Skeletal muscle satellite cell (primary cell): ENCODE measurements at regions not wholly inside any gene's neighbourhood (a gene's known extent, or its start where the extent isn't known, plus 50 kb on each side); places are given as distances from the start of the nearest gene placed in this dataset.
"Not testable (repeated sequence)": the region's sequence is repeated elsewhere in the genome, so short reads cannot be mapped to it uniquely, and the experiment has no call there.

Source experiments
- H3K27me3 ChIP-seq: 2 replicates; pipeline ENCODE4 v1.7.0; 2013; ENCODE audit warnings: low read length; ENCODE audit not compliant: control insufficient read depth, insufficient read depth
- H3K36me3 ChIP-seq: 2 replicates; pipeline ENCODE4 v1.7.0; 2013; ENCODE audit warnings: mild to moderate bottlenecking, control low read depth, low read length; ENCODE audit not compliant: insufficient read depth
- H3K4me1 ChIP-seq: 2 replicates; pipeline ENCODE4 v1.7.0; 2013; ENCODE audit warnings: low read length; ENCODE audit not compliant: control insufficient read depth, insufficient read depth
- H3K4me2 ChIP-seq: 2 replicates; pipeline ENCODE4 v1.7.0; 2013; ENCODE audit warnings: mild to moderate bottlenecking, low read length
- H3K4me3 ChIP-seq: 2 replicates; pipeline ENCODE4 v1.7.0; 2013; ENCODE audit warnings: low read length
- H3K9ac ChIP-seq: 2 replicates; pipeline ENCODE4 v1.7.0; 2013; ENCODE audit warnings: mild to moderate bottlenecking, low read depth, low read length, moderate library complexity
- H3K9me3 ChIP-seq: replicated peaks from 2 replicates; pipeline ENCODE4 v1.7.0; 2013; ENCODE audit warnings: mild to moderate bottlenecking, control low read depth, low read length

DNA sequence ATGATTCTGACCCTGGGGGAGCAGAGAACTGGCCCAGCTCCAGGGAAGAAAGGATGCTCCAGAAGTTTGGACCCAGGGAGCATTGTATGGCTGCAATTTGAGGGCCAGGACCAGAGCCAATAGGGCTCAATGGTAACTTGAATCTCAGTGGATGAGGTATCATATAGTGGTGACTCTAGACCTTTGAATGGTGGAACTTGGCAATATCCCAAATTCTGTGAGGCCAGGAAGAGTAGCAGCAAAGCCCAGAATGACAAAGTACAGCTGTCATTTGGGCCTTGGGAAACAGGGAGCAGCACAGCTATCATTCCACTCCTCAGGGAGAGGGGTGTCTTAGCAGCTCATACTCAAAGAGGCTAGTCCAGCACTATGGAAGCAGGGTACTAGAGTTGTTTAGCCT is 332.9 kb upstream of the RBMS1 start:
- Histone ChIP-seq H3K4me1 (no peaks in the 10 kb centered on the region), H3K36me3 (no peaks in the 10 kb centered on the region), H3K4me3 (no peak overlapping the region), H3K9ac (no peak overlapping the region), H3K9me3 (peaks cover 14% of the 10 kb centered on the region), H3K27me3 (no peaks in the 10 kb centered on the region), H3K4me2 (no peak overlapping the region)

DNA sequence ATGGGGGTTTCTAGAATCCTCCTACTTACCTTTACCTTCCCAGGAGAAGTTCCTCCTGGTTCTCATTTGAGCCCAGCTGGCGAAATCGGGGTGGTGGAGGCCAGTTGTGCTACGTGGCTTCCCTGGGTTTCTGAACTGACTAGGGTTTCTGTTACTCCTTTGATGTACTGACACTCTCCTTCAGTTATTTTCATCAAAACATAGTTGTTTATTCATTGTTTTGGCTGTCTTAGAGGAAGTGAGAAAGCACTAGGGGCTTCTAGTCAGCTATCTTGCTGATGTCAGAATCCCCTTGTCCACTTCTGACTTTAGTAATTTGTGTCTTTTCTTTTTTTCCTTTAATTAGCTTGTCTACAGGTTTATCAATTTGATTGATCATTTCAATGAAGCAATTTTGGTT is 332.2 kb upstream of the TANK start:
- Histone ChIP-seq H3K36me3 (no peaks in the 10 kb centered on the region), H3K27me3 (no peaks in the 10 kb centered on the region), H3K4me1 (no peaks in the 10 kb centered on the region), H3K9ac (no peak overlapping the region), H3K4me3 (no peak overlapping the region), H3K4me2 (no peak overlapping the region), H3K9me3 (peaks cover 14% of the 10 kb centered on the region)

DNA sequence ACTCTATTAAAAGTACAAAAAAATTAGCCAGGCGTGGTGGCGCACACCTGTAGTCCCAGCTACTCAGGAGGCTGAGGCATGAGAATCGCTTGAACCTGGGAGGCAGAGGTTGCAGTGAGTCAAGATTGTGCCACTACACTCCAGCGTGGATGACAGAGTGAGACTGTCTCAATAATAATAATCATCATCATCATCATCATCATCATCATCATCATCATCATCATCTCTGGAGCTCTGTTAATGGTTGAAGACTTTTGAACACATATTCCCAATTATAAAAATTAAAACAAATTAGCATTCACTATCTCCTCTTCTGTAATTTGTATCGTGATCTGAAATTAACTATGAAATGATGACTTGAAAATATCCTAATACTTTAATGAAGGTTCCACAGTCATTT is 327.8 kb upstream of the TANK start:
- peaks cover 13% of the 10 kb centered on the region for H3K4me1 ChIP-seq
- H3K9ac ChIP-seq, H3K4me2 ChIP-seq, H3K36me3 ChIP-seq, H3K9me3 ChIP-seq, H3K27me3 ChIP-seq, H3K4me3 ChIP-seq: not testable (repeated sequence)

DNA sequence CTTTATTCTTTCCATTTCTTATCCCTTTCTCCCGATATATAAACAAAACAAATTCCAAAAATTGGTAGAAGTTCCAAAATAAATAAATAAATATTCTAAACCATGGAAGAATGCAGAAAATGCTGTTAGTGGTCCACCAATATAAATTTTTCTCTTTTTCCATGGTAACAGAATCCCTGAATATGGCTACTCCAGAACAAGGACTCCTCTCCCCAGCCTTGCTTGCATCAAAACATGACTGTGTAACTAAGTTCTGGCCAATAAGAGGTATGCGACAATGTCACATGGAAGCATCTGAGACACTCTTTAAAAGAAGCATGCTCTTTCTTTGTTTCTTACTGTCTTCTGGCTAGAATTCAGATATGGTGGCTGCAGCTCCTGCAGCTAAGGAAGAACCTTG is 325.1 kb upstream of the TANK start:
- no peak overlapping the region for H3K9ac ChIP-seq
- H3K36me3 ChIP-seq: no peaks in the 10 kb centered on the region
- H3K9me3 ChIP-seq: no peaks in the 10 kb centered on the region
- H3K4me1 ChIP-seq: peaks cover 16% of the 10 kb centered on the region
- no peak overlapping the region for H3K4me2 ChIP-seq
- no peaks in the 10 kb centered on the region for H3K27me3 ChIP-seq
- no peak overlapping the region for H3K4me3 ChIP-seq

DNA sequence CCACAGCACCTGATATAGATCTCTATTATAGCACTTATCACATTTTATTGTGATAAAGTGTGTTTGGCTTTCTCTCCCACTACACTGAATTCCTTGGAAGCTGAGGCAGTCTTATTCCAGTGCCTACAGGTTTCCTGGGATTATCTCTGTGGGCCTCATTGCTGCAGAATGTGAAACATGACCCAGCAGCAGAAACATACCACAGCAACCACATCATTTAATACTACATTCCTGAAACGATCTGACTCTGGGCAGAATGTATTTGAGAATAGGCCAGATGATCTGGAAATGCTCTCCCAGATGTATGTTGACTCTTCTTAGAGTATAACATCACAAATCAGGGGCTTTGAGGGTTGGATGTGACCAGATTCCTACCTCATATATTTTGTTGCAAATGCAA is 323.5 kb upstream of the TANK start:
- H3K27me3 ChIP-seq: no peaks in the 10 kb centered on the region
- no peak overlapping the region for H3K4me3 ChIP-seq
- no peaks in the 10 kb centered on the region for H3K9me3 ChIP-seq
- peak overlapping the region; percentile 23 for H3K9ac ChIP-seq
- no peaks in the 10 kb centered on the region for H3K36me3 ChIP-seq
- H3K4me2 ChIP-seq: peak overlapping the region; percentile 3
- H3K4me1 ChIP-seq: peaks cover 16% of the 10 kb centered on the region

DNA sequence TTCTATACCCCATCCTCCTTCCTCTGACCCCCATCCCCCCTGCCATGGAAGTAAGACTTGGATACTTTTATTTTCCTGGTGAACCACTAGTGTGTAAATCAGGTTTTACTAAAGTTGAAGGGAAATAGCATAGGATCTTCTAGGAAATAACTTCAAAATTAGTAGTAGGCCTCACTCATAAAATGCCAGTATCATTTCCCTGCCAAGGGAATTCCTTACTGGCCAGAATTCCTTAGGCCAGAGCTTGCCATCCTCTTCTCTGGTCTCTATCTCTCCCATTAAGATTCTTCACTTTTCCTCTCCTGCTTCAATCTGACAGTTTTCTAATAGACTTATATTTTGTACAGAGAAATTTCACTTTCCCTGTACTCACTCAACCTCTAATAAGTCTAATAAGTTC is 322.8 kb upstream of the TANK start:
- peak overlapping the region; percentile 23 for H3K9ac ChIP-seq
- peaks cover 16% of the 10 kb centered on the region for H3K4me1 ChIP-seq
- H3K9me3 ChIP-seq: no peaks in the 10 kb centered on the region
- no peaks in the 10 kb centered on the region for H3K36me3 ChIP-seq
- H3K4me2 ChIP-seq: no peak overlapping the region
- no peaks in the 10 kb centered on the region for H3K27me3 ChIP-seq
- H3K4me3 ChIP-seq: no peak overlapping the region

DNA sequence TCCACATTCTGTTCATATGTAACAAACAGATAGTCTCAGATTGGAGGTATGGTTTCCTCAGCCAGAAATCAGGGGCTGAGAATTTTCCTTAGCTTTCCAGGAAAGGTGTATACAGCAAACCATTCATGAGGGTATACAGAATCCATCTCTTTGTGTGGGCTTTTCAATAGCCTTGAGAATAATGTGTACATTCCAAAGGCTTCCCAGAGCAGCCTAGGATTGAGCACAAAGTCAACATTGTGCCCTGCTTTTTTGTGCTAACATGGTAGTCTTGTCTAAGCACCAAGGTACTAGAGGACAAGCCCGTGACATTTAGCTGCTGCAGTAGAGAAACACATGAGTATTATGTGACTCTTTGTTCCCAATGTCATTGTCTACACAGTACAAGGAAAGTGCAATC is 322.1 kb upstream of the TANK start:
- no peak overlapping the region for H3K9ac ChIP-seq
- no peak overlapping the region for H3K4me3 ChIP-seq
- peaks cover 16% of the 10 kb centered on the region for H3K4me1 ChIP-seq
- no peaks in the 10 kb centered on the region for H3K9me3 ChIP-seq
- no peaks in the 10 kb centered on the region for H3K27me3 ChIP-seq
- no peaks in the 10 kb centered on the region for H3K36me3 ChIP-seq
- H3K4me2 ChIP-seq: no peak overlapping the region

DNA sequence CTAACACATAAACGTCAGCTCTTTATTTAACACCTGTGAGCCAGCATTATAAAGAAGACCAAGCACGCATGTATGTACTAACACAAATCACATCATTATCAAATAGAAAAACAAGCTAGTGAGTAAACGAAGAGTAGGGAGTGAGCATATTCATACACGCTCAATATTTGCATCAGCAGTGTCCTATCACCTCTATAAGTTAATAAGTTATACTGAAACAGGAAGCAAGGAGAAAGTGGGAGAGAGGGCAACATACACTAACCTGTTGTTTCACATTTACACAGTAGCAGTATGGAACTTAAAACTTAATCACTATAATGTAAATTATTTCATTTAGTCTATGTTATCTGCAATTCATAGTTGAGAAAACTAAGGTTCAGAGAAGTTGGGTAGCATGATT is 321.5 kb upstream of the TANK start:
- H3K4me1 ChIP-seq: peaks cover 16% of the 10 kb centered on the region
- H3K36me3 ChIP-seq: no peaks in the 10 kb centered on the region
- H3K9ac ChIP-seq: no peak overlapping the region
- H3K4me2 ChIP-seq: no peak overlapping the region
- H3K4me3 ChIP-seq: no peak overlapping the region
- H3K27me3 ChIP-seq: no peaks in the 10 kb centered on the region
- no peaks in the 10 kb centered on the region for H3K9me3 ChIP-seq

DNA sequence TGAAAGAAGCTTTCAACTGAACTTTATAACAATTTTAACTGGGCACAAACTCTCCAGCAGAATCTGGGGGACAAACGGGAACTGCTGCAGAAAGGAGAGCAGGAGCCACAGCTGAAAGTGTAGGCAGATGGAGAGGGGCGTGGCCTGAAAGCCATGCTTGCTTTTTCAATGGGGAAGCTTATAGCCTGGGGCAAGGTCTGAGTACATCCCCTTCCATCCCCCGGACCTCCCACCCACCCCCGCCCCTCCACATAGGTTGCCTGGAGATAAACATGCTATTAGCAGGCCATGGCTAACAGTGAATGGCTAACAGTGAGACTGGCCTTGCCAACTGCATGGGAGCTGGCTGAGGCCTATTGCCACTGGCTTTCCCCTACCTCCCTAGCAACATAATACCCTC is 317.9 kb upstream of the TANK start:
- no peak overlapping the region for H3K4me3 ChIP-seq
- peaks cover 4% of the 10 kb centered on the region for H3K4me1 ChIP-seq
- H3K4me2 ChIP-seq: no peak overlapping the region
- no peak overlapping the region for H3K9ac ChIP-seq
- H3K9me3 ChIP-seq: no peaks in the 10 kb centered on the region
- H3K27me3 ChIP-seq: no peaks in the 10 kb centered on the region
- no peaks in the 10 kb centered on the region for H3K36me3 ChIP-seq

DNA sequence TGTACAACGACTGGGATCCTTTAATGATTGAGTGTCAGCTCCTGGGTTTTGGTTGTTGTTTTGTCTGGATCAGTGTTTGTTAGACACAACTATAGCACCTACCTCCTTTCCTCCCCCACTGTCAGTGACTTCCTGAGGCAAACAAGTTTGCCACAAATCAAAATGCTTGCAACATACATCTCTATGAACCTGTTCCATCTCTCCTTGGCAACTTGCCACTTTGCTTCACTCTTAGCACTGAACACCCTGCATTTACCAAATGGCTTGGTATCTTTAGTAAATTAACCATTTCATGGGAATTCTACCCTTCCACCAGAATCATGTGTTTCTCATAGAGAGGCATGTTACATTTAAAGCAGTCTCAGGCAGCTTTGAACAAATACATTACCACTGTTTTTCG is 301.1 kb upstream of the TANK start:
- Histone ChIP-seq H3K4me2 (no peak overlapping the region), H3K36me3 (no peaks in the 10 kb centered on the region), H3K9me3 (no peaks in the 10 kb centered on the region), H3K9ac (no peak overlapping the region), H3K4me1 (no peaks in the 10 kb centered on the region), H3K4me3 (no peak overlapping the region), H3K27me3 (no peaks in the 10 kb centered on the region)

DNA sequence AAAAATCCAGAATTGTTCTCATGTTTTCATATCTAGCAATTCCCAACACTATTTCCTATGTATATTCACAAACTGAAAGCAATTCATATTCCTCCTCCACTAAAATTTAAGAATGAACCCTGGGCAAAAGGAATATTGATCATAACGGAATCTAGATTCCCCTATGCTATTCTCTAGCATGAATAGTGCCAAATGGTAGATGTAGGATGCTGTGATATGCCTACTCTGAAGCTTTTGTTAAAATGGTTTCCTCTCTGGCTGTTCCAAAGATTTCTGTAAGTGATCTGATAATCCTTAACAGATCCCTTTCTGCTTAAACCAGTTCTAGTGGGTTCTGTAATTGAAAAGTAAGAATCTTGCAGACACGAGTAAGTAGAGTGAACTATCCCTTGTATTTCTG is 298.0 kb upstream of the TANK start:
- Histone ChIP-seq H3K9ac (no peak overlapping the region), H3K4me3 (no peak overlapping the region), H3K9me3 (no peaks in the 10 kb centered on the region), H3K36me3 (no peaks in the 10 kb centered on the region), H3K4me2 (no peak overlapping the region), H3K27me3 (no peaks in the 10 kb centered on the region), H3K4me1 (no peaks in the 10 kb centered on the region)

DNA sequence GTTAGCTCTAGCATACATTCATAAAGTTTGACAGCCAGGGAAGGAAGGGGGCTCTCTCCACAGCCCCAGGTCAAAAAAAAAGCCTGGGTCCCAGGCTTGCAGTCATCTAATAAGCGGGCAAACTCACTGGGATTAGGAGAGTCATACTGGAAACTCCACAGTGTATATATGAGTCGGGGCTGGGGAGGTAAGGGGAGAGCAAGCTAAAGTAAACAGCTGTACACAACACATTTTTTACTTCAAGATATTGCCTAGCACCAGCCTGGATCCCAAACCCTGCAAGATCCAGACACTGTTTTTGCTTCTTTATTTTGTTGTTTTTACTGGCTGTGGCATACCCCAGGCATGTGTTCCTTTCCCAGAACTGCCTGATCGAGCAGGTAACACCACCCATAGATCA is 291.3 kb upstream of the TANK start:
- no peaks in the 10 kb centered on the region for H3K27me3 ChIP-seq
- H3K4me3 ChIP-seq: no peak overlapping the region
- H3K9ac ChIP-seq: peak overlapping the region; percentile 17

More for the DNA sequence above, 291.3 kb upstream of the TANK start:
- peaks cover 31% of the 10 kb centered on the region for H3K4me1 ChIP-seq
- no peaks in the 10 kb centered on the region for H3K36me3 ChIP-seq
- H3K9me3 ChIP-seq: no peaks in the 10 kb centered on the region
- peak overlapping the region; percentile 36 for H3K4me2 ChIP-seq
